ENCODE measurements at regions not wholly inside any gene's neighbourhood (a gene's known extent, or its start where the extent isn't known, plus 50 kb on each side); places are given as distances from the start of the nearest gene placed in this dataset.
A peak's percentile ranks its signal among the peaks of the same experiment; 100 is the strongest.

DNA sequence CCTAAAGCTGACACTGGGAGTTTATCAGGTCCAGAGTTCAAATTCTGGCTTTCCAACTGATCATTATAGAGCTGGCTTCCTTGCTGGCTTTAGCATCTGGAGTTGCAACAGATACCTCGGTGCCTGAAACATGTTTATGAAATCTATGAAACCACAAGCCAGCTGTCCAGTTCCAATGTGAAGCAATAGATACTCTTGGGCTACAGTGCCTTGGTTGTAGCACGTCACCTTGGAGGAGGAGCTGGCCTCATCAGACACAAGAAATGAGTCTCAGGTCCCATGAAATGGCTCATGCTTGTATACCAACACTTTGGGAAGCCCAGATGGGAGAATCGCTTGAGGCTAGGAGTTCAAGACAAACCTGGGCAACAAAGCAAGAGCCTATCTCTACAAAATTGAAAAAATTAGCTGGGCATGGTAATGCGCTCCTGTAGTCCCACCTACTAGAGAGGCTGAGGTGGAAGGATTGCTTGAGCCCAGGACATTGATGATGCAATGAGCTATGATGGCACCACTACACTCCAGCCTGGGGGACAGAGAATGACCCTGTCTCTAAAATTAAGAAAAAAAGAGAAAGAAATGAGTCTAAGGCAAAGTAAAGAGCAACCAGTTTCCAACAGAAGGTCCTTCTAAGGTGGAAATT lies 132.5 kb upstream of the ZNF648 start:
- DNase-seq (ENCODE audit: low spot score): no peak

- no peak for DNase-seq (ENCODE audit: low spot score)
Measured at GRCh38 chr1:182192966-182193365, 131.5 kb upstream of the ZNF648 start.

GRCh38 chr1:182192215-182192614 lies 130.7 kb upstream of the ZNF648 start:
- no peak for DNase-seq (ENCODE audit: low spot score)

DNA sequence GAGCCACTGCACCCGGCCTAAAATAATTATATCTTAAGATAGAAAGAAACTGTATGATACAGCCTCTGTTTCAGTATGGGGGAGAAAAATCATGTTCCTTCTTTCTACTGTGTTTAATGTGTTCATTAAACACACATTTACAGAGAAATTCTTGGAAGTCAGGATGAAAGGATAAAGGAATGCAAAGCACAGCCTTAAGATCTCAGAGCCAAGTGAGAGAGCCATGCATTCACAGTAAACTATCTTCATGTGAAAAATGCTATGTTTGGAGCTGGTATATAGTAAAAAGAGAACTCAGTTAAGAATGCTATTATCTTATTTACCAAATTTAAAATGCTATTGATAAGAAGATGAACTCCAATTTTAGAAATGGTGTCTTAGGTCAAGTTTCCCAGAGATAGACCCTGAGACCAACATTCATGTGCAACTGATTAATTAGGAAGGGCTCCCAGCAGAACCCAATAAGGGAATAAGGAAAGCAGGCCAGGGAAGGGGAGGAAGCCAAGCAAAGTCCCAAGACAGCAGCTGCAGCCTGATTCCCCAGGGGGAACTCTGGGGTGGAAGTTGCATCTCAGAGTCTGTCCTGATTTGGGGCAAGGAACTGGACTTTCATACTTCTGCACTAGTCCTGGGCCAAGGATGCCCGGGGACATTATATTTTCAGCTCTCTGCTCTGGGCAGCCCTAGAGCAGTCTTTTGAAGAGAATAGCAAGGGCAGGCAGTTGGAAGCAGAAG lies 130.0 kb upstream of the ZNF648 start:
- no peak for DNase-seq (ENCODE audit: low spot score)

GRCh38 chr1:182189535-182190066 lies 128.1 kb upstream of the ZNF648 start:
- no peak for DNase-seq (ENCODE audit: low spot score)

DNA sequence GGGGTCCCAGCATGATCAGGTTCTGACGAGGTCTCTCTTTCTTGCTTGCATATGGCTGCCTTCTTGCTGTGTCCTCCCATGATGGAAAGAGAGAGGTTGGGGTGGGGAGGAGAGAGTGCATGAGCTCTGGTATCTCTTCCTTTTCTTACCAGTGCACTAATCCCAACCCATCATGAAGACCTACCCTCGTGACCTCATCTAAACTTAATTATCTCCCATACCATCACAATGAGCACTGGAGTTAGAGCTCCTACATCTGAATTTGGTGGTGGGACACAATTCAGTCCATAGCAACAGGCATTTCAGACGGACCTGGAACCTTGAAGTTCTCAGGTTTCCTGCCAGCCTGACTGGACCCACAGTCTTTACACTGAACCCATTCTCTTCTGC lies 125.2 kb upstream of the ZNF648 start:
- no peak for DNase-seq (ENCODE audit: low spot score)

DNA sequence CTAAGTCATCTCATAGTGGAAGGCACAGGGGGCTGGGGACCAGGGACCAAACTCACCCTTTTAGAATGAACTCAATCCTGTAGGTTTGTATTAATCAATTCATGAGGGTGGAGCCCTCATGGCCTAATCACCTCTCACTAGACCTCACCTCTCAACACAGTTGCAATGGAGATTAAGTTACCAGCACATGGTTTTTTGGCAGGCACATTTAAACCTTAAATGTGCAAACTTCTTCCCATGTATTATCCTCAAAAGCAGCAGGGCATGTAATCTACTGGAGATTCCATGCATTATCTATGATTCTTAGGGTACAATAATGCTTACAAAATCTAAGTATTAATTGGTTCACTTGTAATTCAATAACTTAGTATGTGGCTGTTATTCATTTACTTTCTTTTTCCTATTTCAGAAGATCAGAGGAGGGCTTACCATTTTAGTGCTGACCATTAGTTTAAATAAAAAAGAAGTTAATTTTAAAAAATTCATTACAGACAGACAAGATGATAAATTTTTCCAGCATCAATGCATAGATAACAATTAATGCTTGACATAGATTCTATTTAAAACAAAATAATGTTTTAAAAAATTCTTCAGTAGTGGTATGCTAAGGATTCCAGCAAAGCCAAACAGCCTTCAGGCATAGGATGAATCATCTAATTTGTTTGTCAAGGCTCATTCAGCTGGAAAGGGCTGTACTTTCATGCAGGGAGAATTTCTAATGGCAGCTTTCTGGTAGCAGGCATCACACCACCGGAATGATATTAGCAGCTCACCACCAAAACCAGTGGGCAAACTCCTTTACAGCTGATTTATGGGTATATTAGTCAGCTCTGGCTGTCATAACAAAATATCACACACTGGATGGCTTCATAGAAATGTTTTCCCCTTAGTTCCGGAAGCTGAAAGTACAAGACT lies 124.6 kb upstream of the ZNF648 start:
- no peak for DNase-seq (ENCODE audit: low spot score)

DNA sequence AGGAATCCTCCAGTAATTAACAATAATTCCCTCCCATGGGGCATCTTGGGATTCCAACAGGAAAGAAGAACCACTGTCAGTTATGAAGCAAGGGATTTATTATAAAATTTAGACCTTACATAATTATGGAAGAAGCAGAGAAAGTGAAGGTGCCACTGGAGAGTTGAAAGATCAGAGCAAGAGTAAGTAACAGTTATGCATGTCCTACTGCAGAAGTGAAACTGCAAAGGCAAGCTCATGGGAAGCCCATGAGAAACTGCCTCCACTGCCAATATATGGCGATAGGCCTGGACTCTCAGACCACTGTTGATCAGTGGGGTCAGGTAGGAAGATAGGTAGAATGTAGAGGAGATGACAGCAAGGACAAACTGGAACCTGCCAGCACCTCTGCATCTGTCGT lies 123.6 kb upstream of the ZNF648 start:
- no peak for DNase-seq (ENCODE audit: low spot score)

DNA sequence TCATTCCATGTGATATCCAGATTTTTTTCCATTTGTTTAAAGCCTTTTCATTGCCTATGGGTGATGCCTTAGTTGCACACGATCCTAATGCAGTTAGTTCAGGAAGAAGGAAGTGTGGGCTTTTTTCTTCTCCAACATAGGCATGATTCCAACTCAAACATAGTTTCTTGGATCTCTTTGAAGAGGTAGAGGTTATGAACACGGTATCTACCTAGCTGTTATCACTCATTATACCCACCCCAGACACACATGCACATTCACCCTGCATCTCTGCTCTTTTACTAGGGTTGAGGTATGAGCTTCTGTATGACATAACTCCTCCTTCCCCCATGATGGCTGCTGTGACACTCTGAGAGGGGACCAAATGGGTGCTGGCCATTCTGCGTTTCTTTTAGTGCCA lies 122.1 kb upstream of the ZNF648 start:
- no peak for DNase-seq (ENCODE audit: low spot score)

GRCh38 chr1:182182311-182182710 lies 120.8 kb upstream of the ZNF648 start:
- no peak for DNase-seq (ENCODE audit: low spot score)

- DNase-seq (ENCODE audit: low spot score): no peak
Measured at GRCh38 chr1:182181167-182181572, 119.7 kb upstream of the ZNF648 start.

DNA sequence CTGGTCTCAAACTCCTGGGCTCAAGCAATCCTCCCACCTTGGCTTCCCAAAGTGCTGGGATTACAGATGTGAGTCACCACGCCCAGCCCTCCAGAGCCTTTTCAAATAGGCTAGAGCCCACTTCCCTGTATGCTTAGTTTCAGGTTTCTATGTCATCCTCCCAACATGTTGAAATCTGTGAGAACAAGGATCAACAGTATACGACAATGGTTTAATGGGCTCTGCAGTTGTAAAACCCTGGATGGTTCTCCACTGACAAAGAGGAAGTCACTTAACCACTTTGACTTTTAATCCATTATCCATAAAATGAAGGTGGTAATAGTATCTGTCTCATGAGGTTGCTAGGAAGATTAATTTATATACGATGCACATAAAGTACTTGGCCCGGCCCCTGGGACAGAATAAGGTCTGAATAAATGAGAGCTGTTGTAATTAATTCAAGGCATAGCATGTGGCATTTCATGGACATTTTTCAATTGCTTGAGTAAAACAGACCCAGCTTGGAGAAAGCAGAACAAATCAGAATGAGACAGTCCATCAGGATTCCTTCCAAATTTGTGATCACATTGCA lies 113.9 kb upstream of the ZNF648 start:
- DNase-seq (ENCODE audit: low spot score): no peak

DNA sequence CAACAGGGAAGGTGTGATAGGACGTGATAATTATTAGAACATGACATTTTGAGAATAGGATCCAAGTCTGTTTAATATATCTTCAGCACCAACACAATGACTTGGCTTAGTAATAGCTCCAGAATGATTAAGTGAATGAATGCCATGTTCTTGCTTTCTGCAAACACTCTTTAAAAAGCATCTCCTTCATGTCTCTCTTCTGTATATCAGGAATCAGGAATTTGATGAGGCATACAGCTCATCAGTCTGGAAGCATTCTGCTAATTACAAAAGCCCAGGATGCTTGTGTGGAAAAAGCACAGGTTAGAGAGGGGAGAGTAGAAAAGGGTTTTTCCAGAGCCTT lies 113.0 kb upstream of the ZNF648 start:
- DNase-seq (ENCODE audit: low spot score): no peak

DNA sequence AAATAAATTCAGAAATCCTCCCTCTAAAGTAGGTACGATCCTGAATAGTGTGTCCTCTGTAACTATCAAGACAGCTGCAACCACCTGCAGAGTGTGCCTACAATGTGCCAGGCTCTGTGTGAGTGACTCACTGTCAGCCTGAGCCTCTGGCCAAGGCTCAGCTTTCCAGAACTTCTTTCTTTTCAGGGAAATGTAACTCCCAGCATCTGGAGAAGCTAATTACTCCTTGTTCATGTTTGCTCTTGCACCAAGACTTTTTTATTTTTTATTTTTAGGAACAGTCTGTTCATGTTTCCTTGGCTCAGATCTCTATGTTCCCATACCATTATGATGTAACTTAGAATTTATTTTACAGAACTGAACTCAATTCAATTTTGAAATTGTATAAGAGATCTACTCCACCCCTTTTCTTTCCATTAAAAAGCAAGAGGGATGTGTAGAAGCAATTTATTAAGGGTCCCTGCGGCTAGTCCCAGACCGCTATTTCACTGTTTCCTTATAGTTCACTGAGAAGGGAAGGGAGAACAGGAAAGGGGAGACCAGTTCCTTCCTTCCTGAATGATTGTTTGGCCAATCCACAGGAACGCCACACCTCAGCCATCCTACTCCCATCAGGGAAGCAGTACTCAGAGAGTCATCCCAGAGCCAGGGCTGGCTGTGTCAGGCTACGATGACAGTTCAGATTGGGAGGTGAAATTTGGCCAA lies 112.4 kb upstream of the ZNF648 start:
- no peak for DNase-seq (ENCODE audit: low spot score)

GRCh38 chr1:182172699-182173098 lies 111.2 kb upstream of the ZNF648 start:
- DNase-seq (ENCODE audit: low spot score): no peak

GRCh38 chr1:182170891-182171461 lies 109.5 kb upstream of the ZNF648 start:
- DNase-seq (ENCODE audit: low spot score): peak; percentile 29

- peak; percentile 24 for DNase-seq (ENCODE audit: low spot score)
Measured at GRCh38 chr1:182169203-182169602, 107.7 kb upstream of the ZNF648 start.

- DNase-seq (ENCODE audit: low spot score): no peak
Measured at GRCh38 chr1:182166750-182167149, 105.2 kb upstream of the ZNF648 start.

GRCh38 chr1:182166321-182166720 lies 104.8 kb upstream of the ZNF648 start:
- DNase-seq (ENCODE audit: low spot score): no peak

DNA sequence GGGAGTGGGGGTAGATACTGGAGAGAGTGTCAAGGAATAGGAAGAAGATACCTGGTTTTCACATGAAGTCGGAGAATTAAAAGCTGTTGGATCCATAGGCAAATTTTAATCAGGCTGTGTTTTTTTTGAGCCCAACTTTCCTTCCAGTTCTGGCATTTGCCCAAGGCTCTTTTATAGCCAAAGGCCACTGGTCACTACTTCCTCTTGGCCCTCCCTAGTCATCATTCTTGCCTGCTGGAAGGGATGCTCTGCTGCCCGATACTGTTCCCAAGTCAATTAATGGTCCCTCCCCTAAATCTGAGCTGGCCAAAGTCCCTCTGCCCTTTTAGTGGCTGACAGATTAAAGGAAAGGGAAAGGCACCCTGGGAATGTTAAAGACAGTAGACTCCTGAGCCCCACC lies 102.8 kb upstream of the ZNF648 start:
- peak; percentile 60 for DNase-seq (ENCODE audit: low spot score)

- peak; percentile 72 for DNase-seq (ENCODE audit: low spot score)
Measured at GRCh38 chr1:182163821-182164223, 102.3 kb upstream of the ZNF648 start.
